ENCODE measurements at regions not wholly inside any gene's neighbourhood (a gene's known extent, or its start where the extent isn't known, plus 50 kb on each side); places are given as distances from the start of the nearest gene placed in this dataset.
"Not testable (repeated sequence)": the region's sequence is repeated elsewhere in the genome, so short reads cannot be mapped to it uniquely, and the experiment has no call there.

GRCh38 chr7:136527554-136527953 lies 340.9 kb upstream of the CHRM2 start:
- no peak for DNase-seq

GRCh38 chr7:136526408-136527105 lies 341.9 kb upstream of the CHRM2 start:
- no peak for DNase-seq

- no peak for DNase-seq
Observed at GRCh38 chr7:136523571-136523970, 344.9 kb upstream of the CHRM2 start.

- DNase-seq, result no peak
Observed at GRCh38 chr7:136517971-136518370, 350.5 kb upstream of the CHRM2 start.

GRCh38 chr7:136514776-136515175 lies 353.7 kb upstream of the CHRM2 start:
- no peak for DNase-seq

GRCh38 chr7:136513744-136514143 lies 354.7 kb upstream of the CHRM2 start:
- DNase-seq, result no peak

- DNase-seq, result no peak
Observed at GRCh38 chr7:136509466-136509865, 359.0 kb upstream of the CHRM2 start.

GRCh38 chr7:136502162-136502561 lies 366.3 kb upstream of the CHRM2 start:
- DNase-seq, result no peak

- no peak for DNase-seq
Observed at GRCh38 chr7:136501151-136501550, 367.3 kb upstream of the CHRM2 start.

GRCh38 chr7:136496551-136496950 lies 371.9 kb upstream of the CHRM2 start:
- no peak for DNase-seq

- no peak for DNase-seq
Observed at GRCh38 chr7:136495081-136495480, 373.4 kb upstream of the CHRM2 start.

GRCh38 chr7:136492366-136492765 lies 376.1 kb upstream of the CHRM2 start:
- no peak for DNase-seq

- DNase-seq, result no peak
Observed at GRCh38 chr7:136489808-136490207, 378.6 kb upstream of the CHRM2 start.

- no peak for DNase-seq
Observed at GRCh38 chr7:136480901-136481300, 387.6 kb upstream of the CHRM2 start.

- DNase-seq, result no peak
Observed at GRCh38 chr7:136479922-136480321, 388.5 kb upstream of the CHRM2 start.

- no peak for DNase-seq
Observed at GRCh38 chr7:136470179-136470578, 398.3 kb upstream of the CHRM2 start.

GRCh38 chr7:136452949-136453348 lies 415.5 kb upstream of the CHRM2 start:
- DNase-seq, result no peak

- DNase-seq, result no peak
Observed at GRCh38 chr7:136446751-136447150, 421.7 kb upstream of the CHRM2 start.

GRCh38 chr7:136441835-136442234 lies 426.6 kb upstream of the CHRM2 start:
- no peak for DNase-seq

GRCh38 chr7:136431736-136432135 lies 436.7 kb upstream of the CHRM2 start:
- not testable (repeated sequence) for DNase-seq

- no peak for DNase-seq
Observed at GRCh38 chr7:136424058-136424457, 444.4 kb upstream of the CHRM2 start.

GRCh38 chr7:136419740-136420139 lies 442.6 kb upstream of the MTPN start:
- DNase-seq, result not testable (repeated sequence)

GRCh38 chr7:136412952-136413351 lies 435.8 kb upstream of the MTPN start:
- DNase-seq, result no peak

- peak in 2 of 6 experiments; percentile 2 to 13 for DNase-seq
Observed at GRCh38 chr7:136405931-136406777, 429.0 kb upstream of the MTPN start.
